WTC11 (cell line): ENCODE measurements at regions not wholly inside any gene's neighbourhood (a gene's known extent, or its start where the extent isn't known, plus 50 kb on each side); places are given as distances from the start of the nearest gene placed in this dataset.

Source experiments
- ATAC-seq: fragments of 200-7000 bp; cut with Tn5 transposase; 2 replicates; pipeline ENCODE4 v1.10.0; 2021; ENCODE audit warnings: mild to moderate bottlenecking, moderate library complexity
- CTCF ChIA-PET: fragments of 300-600 bp; sonication (Branson Sonifier 250); formaldehyde crosslinking; loops from one replicate; lab custom pipeline; 2021; ENCODE audit warnings: antibody characterized with exemption; lab: Charles Lee
- POLR2A ChIA-PET: fragments of 350-600 bp; sonication (Branson Sonifier 250); formaldehyde crosslinking; loops from one replicate; lab custom pipeline; 2021; ENCODE audit warnings: antibody characterized with exemption; lab: Charles Lee
- DNase-seq: peaks from one replicate; pipeline ENCODE4 v3.0.0; 2021; ENCODE audit warnings: low spot score
- H3K27ac Mint-ChIP-seq: 2 replicates; pipeline ENCODE4 v1.8.0; 2021; ENCODE audit warnings: mixed read lengths
- H3K27me3 Mint-ChIP-seq: 2 replicates; pipeline ENCODE4 v1.8.0; 2021; ENCODE audit warnings: low read depth, mild to moderate bottlenecking, moderate library complexity, mixed read lengths
- H3K36me3 Mint-ChIP-seq: 2 replicates; pipeline ENCODE4 v1.8.0; 2021; ENCODE audit warnings: mixed read lengths
- H3K4me1 Mint-ChIP-seq: 2 replicates; pipeline ENCODE4 v1.8.0; 2022; ENCODE audit warnings: mixed read lengths
- H3K4me3 Mint-ChIP-seq: 2 replicates; pipeline ENCODE4 v1.8.0; 2021; ENCODE audit warnings: mild to moderate bottlenecking, moderate library complexity, mixed read lengths
- H3K9me3 Mint-ChIP-seq: 2 replicates; pipeline ENCODE4 v1.8.0; 2021; ENCODE audit warnings: mixed read lengths
- CREB1 ChIP-seq: sonication (generic); formaldehyde crosslinking; IDR thresholded peaks from 2 replicates; pipeline ENCODE4 v1.8.0; 2023; ENCODE audit warnings: mild to moderate bottlenecking, missing genetic modification reagents
- ELF4 ChIP-seq: sonication (generic); formaldehyde crosslinking; IDR thresholded peaks from 2 replicates; pipeline ENCODE4 v1.8.1; 2022; ENCODE audit warnings: low read depth, mild to moderate bottlenecking, moderate library complexity, missing genetic modification reagents
- ETV6 ChIP-seq: sonication (generic); formaldehyde crosslinking; IDR thresholded peaks from 2 replicates; pipeline ENCODE4 v1.8.1; 2022; ENCODE audit warnings: mild to moderate bottlenecking, missing genetic modification reagents
- FOXP1 ChIP-seq: sonication (generic); formaldehyde crosslinking; IDR thresholded peaks from 2 replicates; pipeline ENCODE4 v1.8.0; 2022; ENCODE audit warnings: missing genetic modification reagents, mild to moderate bottlenecking, moderate library complexity, borderline replicate concordance
- HMGA2 ChIP-seq: fragments of 250-450 bp; sonication (Bioruptor Pico); IDR thresholded peaks from 2 replicates; pipeline ENCODE4 v1.4.0; 2021; ENCODE audit warnings: mild to moderate bottlenecking, moderate library complexity
- IRF2 ChIP-seq: sonication (generic); formaldehyde crosslinking; IDR thresholded peaks from 2 replicates; pipeline ENCODE4 v1.8.0; 2022; ENCODE audit warnings: low read depth, missing genetic modification reagents, borderline replicate concordance
- JAZF1 ChIP-seq: fragments of 250-450 bp; sonication (Bioruptor Pico); IDR thresholded peaks from 2 replicates; pipeline ENCODE4 v1.9.0; 2021; ENCODE audit warnings: moderate library complexity, mild to moderate bottlenecking, inconsistent platforms
- MYBL2 ChIP-seq: sonication (generic); formaldehyde crosslinking; IDR thresholded peaks from 2 replicates; pipeline ENCODE4 v1.8.1; 2023; ENCODE audit warnings: mild to moderate bottlenecking, moderate library complexity, missing genetic modification reagents
- NR1H2 ChIP-seq: sonication (generic); formaldehyde crosslinking; IDR thresholded peaks from 2 replicates; pipeline ENCODE4 v1.9.0; 2021; ENCODE audit warnings: mild to moderate bottlenecking, moderate library complexity, missing genetic modification reagents
- SMAD4 ChIP-seq: sonication (generic); formaldehyde crosslinking; IDR thresholded peaks from 2 replicates; pipeline ENCODE4 v1.8.0; 2022; ENCODE audit warnings: mild to moderate bottlenecking, missing genetic modification reagents
- TCF7 ChIP-seq: sonication (generic); formaldehyde crosslinking; IDR thresholded peaks from 2 replicates; pipeline ENCODE4 v1.8.0; 2022; ENCODE audit warnings: mild to moderate bottlenecking, low read depth, missing genetic modification reagents, moderate library complexity
- ZNF121 ChIP-seq: sonication (generic); formaldehyde crosslinking; IDR thresholded peaks from 2 replicates; pipeline ENCODE4 v1.8.0; 2023; ENCODE audit warnings: missing genetic modification reagents
- ZNF396 ChIP-seq: fragments of 250-450 bp; sonication (Bioruptor Pico); IDR thresholded peaks from 2 replicates; pipeline ENCODE4 v1.8.0; 2021; ENCODE audit warnings: mild to moderate bottlenecking, moderate library complexity, borderline replicate concordance
- ZNF416 ChIP-seq: fragments of 250-450 bp; sonication (Bioruptor Pico); IDR thresholded peaks from 2 replicates; pipeline ENCODE4 v1.9.0; 2021; ENCODE audit warnings: mild to moderate bottlenecking, inconsistent platforms
- TF ChIP-seq, protein P1 (sequence below): sonication (generic); formaldehyde crosslinking; IDR thresholded peaks from 2 replicates; pipeline ENCODE4 v1.8.1; 2022; ENCODE audit warnings: low read depth, missing genetic modification reagents, borderline replicate concordance
- TF ChIP-seq, protein P2 (sequence below): fragments of 250-450 bp; sonication (Bioruptor Pico); IDR thresholded peaks from 2 replicates; pipeline ENCODE4 v1.9.0; 2021; ENCODE audit warnings: moderate library complexity, mild to moderate bottlenecking, inconsistent platforms, borderline replicate concordance
- TF ChIP-seq, protein P3 (sequence below): sonication (generic); formaldehyde crosslinking; IDR thresholded peaks from 2 replicates; pipeline ENCODE4 v1.8.0; 2022; ENCODE audit warnings: mild to moderate bottlenecking, missing genetic modification reagents
- TF ChIP-seq, protein P4 (sequence below): sonication (generic); formaldehyde crosslinking; IDR thresholded peaks from 2 replicates; pipeline ENCODE4 v1.8.1; 2023; ENCODE audit warnings: mild to moderate bottlenecking, missing genetic modification reagents
- TF ChIP-seq, protein P5 (sequence below): sonication (generic); formaldehyde crosslinking; IDR thresholded peaks from 2 replicates; pipeline ENCODE4 v1.8.1; 2022; ENCODE audit warnings: missing genetic modification reagents, borderline replicate concordance
- TF ChIP-seq, protein P6 (sequence below): sonication (generic); formaldehyde crosslinking; IDR thresholded peaks from 2 replicates; pipeline ENCODE4 v1.8.1; 2023; ENCODE audit warnings: mild to moderate bottlenecking, missing genetic modification reagents, moderate library complexity
- TF ChIP-seq, protein P7 (sequence below): sonication (generic); formaldehyde crosslinking; IDR thresholded peaks from 2 replicates; pipeline ENCODE4 v1.8.0; 2022; ENCODE audit warnings: mild to moderate bottlenecking, missing genetic modification reagents

DNA sequence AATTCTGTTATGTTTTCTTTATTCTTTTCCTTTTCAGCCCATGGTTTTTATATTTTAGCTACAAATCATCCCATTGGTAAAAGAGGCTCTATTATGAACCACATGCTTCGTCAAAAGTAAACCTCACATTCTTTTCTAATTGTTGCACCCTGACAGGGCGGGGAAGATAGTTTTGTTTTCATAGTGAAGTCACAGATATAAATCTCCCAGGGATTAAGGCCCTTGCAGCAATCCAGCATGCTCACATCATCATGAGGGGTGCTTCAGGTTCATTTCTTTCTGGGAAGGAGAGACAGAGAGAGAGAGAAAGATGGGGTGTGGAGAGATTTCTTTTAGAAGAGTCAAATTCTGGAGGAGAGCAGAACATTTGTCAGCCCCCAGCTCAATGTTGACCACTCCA is 124.5 kb upstream of the CDC42EP3 start (continued):
- TF ChIP-seq, protein P1, sequence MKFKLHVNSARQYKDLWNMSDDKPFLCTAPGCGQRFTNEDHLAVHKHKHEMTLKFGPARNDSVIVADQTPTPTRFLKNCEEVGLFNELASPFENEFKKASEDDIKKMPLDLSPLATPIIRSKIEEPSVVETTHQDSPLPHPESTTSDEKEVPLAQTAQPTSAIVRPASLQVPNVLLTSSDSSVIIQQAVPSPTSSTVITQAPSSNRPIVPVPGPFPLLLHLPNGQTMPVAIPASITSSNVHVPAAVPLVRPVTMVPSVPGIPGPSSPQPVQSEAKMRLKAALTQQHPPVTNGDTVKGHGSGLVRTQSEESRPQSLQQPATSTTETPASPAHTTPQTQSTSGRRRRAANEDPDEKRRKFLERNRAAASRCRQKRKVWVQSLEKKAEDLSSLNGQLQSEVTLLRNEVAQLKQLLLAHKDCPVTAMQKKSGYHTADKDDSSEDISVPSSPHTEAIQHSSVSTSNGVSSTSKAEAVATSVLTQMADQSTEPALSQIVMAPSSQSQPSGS (CRISPR knock-in tag), result no peak
- TF ChIP-seq ZNF396, result no peak
- TF ChIP-seq, protein P2, sequence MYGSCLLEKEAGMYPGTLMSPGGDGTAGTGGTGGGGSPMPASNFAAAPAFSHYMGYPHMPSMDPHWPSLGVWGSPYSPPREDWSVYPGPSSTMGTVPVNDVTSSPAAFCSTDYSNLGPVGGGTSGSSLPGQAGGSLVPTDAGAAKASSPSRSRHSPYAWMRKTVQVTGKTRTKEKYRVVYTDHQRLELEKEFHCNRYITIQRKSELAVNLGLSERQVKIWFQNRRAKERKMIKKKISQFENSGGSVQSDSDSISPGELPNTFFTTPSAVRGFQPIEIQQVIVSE (CRISPR knock-in tag), result no peak

DNA sequence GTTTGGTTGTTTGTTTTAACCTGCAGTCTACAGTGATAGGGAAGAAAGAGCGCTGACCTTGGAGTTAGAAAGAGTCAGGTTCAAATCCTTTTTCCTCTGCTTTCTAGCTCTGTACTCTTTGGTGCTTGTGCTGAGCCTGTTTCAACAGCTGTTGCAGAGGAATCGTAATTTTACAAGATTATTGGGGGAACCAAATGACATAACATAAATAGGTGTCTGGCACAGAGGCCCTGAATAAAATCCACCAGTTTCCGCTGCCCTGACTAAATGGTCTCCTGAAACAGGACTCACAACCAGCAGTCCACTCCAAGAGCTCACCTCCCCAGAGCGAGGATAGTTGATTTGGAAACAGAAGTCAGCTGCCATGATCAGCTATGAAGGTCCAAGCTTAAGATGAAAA is 125.0 kb upstream of the CDC42EP3 start:
- H3K36me3 Mint-ChIP-seq, result no peaks in the 10 kb centered on the region
- no peaks in the 10 kb centered on the region for H3K27me3 Mint-ChIP-seq
- DNase-seq (no peak), ATAC-seq (no peak)
- POLR2A ChIA-PET, result no interaction called here
- CTCF ChIA-PET, result interaction anchor here (1.0 to 1.1 kb wide), 2 partner anchors 14 to 81 kb away, joined by 3 read pairs; no protein-coding TSS in a partner anchor
- H3K4me1 Mint-ChIP-seq, result peaks cover 8% of the 10 kb centered on the region
- H3K9me3 Mint-ChIP-seq, result no peaks in the 10 kb centered on the region
- no peak overlapping the region for H3K27ac Mint-ChIP-seq
- TF ChIP-seq ZNF416 (CRISPR knock-in tag), result no peak
- no peak overlapping the region for H3K4me3 Mint-ChIP-seq

DNA sequence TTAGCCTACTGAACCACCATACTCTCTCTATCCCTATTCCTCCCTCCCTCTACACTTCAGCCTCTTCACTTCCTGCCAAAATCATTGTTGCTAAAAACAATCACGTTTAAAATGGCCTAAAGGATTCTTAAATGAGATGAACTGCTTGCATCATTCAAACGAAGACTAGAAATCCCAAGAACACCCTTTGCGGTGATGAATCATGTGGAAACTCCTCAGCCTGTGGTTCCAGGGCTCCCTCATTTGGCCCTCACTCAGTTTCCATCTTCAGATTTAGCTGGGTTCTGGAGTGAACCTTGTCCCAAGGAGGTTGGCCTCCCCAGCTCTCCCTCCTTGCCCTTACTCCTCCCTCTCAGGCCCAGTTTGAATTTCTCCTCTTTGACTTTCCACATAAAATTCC is 125.6 kb upstream of the CDC42EP3 start:
- no peaks in the 10 kb centered on the region for H3K36me3 Mint-ChIP-seq
- no peaks in the 10 kb centered on the region for H3K27me3 Mint-ChIP-seq
- TF ChIP-seq ELF4 (CRISPR knock-in tag) (no peak), ZNF396 (no peak), IRF2 (CRISPR knock-in tag) (no peak), MYBL2 (CRISPR knock-in tag) (no peak), ZNF121 (no peak)
- TF ChIP-seq, protein P3, sequence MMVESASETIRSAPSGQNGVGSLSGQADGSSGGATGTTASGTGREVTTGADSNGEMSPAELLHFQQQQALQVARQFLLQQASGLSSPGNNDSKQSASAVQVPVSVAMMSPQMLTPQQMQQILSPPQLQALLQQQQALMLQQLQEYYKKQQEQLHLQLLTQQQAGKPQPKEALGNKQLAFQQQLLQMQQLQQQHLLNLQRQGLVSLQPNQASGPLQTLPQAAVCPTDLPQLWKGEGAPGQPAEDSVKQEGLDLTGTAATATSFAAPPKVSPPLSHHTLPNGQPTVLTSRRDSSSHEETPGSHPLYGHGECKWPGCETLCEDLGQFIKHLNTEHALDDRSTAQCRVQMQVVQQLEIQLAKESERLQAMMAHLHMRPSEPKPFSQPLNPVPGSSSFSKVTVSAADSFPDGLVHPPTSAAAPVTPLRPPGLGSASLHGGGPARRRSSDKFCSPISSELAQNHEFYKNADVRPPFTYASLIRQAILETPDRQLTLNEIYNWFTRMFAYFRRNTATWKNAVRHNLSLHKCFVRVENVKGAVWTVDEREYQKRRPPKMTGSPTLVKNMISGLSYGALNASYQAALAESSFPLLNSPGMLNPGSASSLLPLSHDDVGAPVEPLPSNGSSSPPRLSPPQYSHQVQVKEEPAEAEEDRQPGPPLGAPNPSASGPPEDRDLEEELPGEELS (CRISPR knock-in tag), result no peak
- no peak overlapping the region for H3K4me3 Mint-ChIP-seq
- ChIA-PET CTCF (interaction anchor here (1.0 kb wide), 1 partner anchor 80 kb away, joined by 3 read pairs; no protein-coding TSS in a partner anchor), POLR2A (no interaction called here)
- no peaks in the 10 kb centered on the region for H3K9me3 Mint-ChIP-seq
- H3K4me1 Mint-ChIP-seq, result peaks cover 8% of the 10 kb centered on the region
- no peak overlapping the region for H3K27ac Mint-ChIP-seq
- no peak for ATAC-seq
- DNase-seq, result no peak

DNA sequence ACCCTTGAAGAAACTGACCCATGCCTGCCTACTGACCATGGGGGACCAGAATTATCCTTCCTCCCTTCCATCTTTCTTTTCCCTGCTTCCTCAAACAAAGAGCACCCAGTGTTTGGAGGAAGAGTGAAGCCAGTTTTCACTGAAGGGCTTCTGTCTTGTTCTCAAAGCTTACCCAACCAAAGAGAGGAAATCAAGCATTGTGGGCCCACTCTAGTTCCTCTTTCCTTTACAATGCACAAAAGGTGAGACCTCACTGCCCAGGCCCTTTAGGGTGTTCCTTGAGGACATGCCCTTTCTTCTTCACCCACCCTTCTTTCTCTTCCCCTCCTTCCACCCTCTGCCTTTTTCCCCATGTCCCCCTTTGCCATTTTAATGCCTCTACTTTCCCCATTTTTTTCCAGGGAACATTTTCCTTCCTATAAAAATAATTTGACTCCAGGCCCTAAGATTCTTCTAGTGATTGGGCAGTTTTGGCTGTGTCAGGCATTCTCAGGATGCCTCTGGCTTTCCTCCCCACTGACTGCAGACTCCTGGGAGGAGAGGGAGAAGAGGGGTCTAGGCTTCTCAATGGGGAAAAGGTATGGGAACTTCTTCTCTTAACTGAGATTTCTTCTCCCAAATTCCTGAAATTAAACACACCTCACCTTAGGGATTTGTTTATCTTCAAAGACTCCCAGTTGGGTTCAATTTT is 126.6 kb upstream of the RMDN2 start:
- H3K27ac Mint-ChIP-seq, result no peak overlapping the region
- ChIA-PET CTCF (no interaction called here), POLR2A (no interaction called here)
- no peaks in the 10 kb centered on the region for H3K36me3 Mint-ChIP-seq
- H3K4me3 Mint-ChIP-seq, result no peak overlapping the region
- no peak for ATAC-seq
- no peaks in the 10 kb centered on the region for H3K9me3 Mint-ChIP-seq
- peaks cover 13% of the 10 kb centered on the region for H3K4me1 Mint-ChIP-seq
- no peak for DNase-seq
- no peaks in the 10 kb centered on the region for H3K27me3 Mint-ChIP-seq
- TF ChIP-seq NR1H2 (CRISPR knock-in tag) (no peak), ETV6 (CRISPR knock-in tag) (no peak), HMGA2 (CRISPR knock-in tag) (no peak), TCF7 (CRISPR knock-in tag) (no peak), ZNF121 (no peak), FOXP1 (no peak), JAZF1 (CRISPR knock-in tag) (no peak), CREB1 (CRISPR knock-in tag) (no peak), SMAD4 (CRISPR knock-in tag) (no peak)
- TF ChIP-seq, protein P4, sequence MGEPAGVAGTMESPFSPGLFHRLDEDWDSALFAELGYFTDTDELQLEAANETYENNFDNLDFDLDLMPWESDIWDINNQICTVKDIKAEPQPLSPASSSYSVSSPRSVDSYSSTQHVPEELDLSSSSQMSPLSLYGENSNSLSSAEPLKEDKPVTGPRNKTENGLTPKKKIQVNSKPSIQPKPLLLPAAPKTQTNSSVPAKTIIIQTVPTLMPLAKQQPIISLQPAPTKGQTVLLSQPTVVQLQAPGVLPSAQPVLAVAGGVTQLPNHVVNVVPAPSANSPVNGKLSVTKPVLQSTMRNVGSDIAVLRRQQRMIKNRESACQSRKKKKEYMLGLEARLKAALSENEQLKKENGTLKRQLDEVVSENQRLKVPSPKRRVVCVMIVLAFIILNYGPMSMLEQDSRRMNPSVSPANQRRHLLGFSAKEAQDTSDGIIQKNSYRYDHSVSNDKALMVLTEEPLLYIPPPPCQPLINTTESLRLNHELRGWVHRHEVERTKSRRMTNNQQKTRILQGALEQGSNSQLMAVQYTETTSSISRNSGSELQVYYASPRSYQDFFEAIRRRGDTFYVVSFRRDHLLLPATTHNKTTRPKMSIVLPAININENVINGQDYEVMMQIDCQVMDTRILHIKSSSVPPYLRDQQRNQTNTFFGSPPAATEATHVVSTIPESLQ (CRISPR knock-in tag), result no peak
- TF ChIP-seq, protein P5, sequence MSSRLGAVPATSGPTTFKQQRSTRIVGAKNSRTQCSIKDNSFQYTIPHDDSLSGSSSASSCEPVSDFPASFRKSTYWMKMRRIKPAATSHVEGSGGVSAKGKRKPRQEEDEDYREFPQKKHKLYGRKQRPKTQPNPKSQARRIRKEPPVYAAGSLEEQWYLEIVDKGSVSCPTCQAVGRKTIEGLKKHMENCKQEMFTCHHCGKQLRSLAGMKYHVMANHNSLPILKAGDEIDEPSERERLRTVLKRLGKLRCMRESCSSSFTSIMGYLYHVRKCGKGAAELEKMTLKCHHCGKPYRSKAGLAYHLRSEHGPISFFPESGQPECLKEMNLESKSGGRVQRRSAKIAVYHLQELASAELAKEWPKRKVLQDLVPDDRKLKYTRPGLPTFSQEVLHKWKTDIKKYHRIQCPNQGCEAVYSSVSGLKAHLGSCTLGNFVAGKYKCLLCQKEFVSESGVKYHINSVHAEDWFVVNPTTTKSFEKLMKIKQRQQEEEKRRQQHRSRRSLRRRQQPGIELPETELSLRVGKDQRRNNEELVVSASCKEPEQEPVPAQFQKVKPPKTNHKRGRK (CRISPR knock-in tag), result no peak
- TF ChIP-seq, protein P6, sequence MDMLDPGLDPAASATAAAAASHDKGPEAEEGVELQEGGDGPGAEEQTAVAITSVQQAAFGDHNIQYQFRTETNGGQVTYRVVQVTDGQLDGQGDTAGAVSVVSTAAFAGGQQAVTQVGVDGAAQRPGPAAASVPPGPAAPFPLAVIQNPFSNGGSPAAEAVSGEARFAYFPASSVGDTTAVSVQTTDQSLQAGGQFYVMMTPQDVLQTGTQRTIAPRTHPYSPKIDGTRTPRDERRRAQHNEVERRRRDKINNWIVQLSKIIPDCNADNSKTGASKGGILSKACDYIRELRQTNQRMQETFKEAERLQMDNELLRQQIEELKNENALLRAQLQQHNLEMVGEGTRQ (CRISPR knock-in tag), result no peak
- TF ChIP-seq, protein P7, sequence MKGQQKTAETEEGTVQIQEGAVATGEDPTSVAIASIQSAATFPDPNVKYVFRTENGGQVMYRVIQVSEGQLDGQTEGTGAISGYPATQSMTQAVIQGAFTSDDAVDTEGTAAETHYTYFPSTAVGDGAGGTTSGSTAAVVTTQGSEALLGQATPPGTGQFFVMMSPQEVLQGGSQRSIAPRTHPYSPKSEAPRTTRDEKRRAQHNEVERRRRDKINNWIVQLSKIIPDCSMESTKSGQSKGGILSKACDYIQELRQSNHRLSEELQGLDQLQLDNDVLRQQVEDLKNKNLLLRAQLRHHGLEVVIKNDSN (CRISPR knock-in tag), result no peak
